ENCODE measurements at regions not wholly inside any gene's neighbourhood (a gene's known extent, or its start where the extent isn't known, plus 50 kb on each side); places are given as distances from the start of the nearest gene placed in this dataset.
"Not testable (repeated sequence)": the region's sequence is repeated elsewhere in the genome, so short reads cannot be mapped to it uniquely, and the experiment has no call there.

DNA sequence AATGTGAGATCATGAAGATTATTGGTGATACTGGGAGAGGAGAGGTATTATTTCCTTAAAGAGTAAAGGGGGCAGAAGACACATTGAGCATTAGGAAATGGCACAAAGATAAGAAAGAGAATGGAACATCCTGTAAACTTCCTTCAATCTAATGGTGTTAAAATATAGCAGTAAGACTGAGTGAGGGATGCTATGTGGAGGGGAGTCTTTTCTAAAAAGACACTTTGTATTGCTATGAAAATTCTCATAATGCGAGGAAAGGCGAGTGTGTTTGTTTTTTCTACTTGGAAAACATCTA is 405.2 kb downstream of the ARL4A start:
- Mint-ChIP-seq H3K4me1 (ENCODE audit: low read depth) (no peaks in the 10 kb centered on the region), H3K9me3 (no peaks in the 10 kb centered on the region), H3K4me3 (no peak overlapping the region), H3K27ac (no peak overlapping the region), H3K36me3 (ENCODE audit: low read depth) (no peaks in the 10 kb centered on the region), H3K27me3 (ENCODE audit: insufficient read depth) (peaks cover 3% of the 10 kb centered on the region)
- no peak for DNase-seq (ENCODE audit: low spot score)
- intact Hi-C loops (cut with micrococcal nuclease): no loop called here

GRCh38 chr7:13093160-13093559 is 405.7 kb downstream of the ARL4A start:
- H3K27ac Mint-ChIP-seq: no peak overlapping the region
- DNase-seq (ENCODE audit: low spot score): no peak
- no peaks in the 10 kb centered on the region for H3K4me1 Mint-ChIP-seq (ENCODE audit: low read depth)
- H3K9me3 Mint-ChIP-seq: no peaks in the 10 kb centered on the region
- H3K27me3 Mint-ChIP-seq (ENCODE audit: insufficient read depth): peaks cover 3% of the 10 kb centered on the region
- H3K36me3 Mint-ChIP-seq (ENCODE audit: low read depth): no peaks in the 10 kb centered on the region
- H3K4me3 Mint-ChIP-seq: no peak overlapping the region
- intact Hi-C loops (cut with micrococcal nuclease): no loop called here

- no peak for DNase-seq (ENCODE audit: low spot score)
- Mint-ChIP-seq H3K27me3 (ENCODE audit: insufficient read depth) (no peaks in the 10 kb centered on the region), H3K9me3 (no peaks in the 10 kb centered on the region), H3K27ac (no peak overlapping the region), H3K36me3 (ENCODE audit: low read depth) (no peaks in the 10 kb centered on the region), H3K4me1 (ENCODE audit: low read depth) (no peaks in the 10 kb centered on the region), H3K4me3 (no peak overlapping the region)
- intact Hi-C loops (cut with micrococcal nuclease): no loop called here
These were observed 410.1 kb downstream of the ARL4A start for GRCh38 chr7:13097499-13097898.

DNA sequence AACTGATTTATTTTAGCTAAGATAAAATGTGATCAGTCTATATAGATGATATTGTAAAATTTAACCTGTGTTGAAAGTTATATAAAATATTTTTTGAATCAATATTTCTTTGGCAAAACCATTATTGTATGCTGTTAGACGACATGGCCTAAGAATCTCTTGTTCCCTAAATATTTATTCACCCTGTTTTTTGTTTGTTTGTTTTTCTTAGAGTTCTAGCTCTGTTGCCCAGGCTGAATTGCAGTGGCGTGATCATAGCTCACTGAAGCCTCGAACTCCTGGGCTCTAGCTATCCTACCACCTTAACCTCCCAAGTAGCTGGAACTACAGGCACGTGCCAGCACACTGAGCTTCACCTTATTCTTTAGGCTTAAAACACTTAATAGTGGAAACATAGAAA is 410.7 kb downstream of the ARL4A start:
- intact Hi-C loops (cut with micrococcal nuclease): no loop called here
- Mint-ChIP-seq H3K4me3 (no peak overlapping the region), H3K27ac (no peak overlapping the region), H3K9me3 (no peaks in the 10 kb centered on the region), H3K36me3 (ENCODE audit: low read depth) (no peaks in the 10 kb centered on the region), H3K4me1 (ENCODE audit: low read depth) (no peaks in the 10 kb centered on the region), H3K27me3 (ENCODE audit: insufficient read depth) (no peaks in the 10 kb centered on the region)
- DNase-seq (ENCODE audit: low spot score): no peak

GRCh38 chr7:13099154-13099795 is 411.8 kb downstream of the ARL4A start:
- Mint-ChIP-seq H3K27me3 (ENCODE audit: insufficient read depth) (no peaks in the 10 kb centered on the region), H3K27ac (no peak overlapping the region)

DNA sequence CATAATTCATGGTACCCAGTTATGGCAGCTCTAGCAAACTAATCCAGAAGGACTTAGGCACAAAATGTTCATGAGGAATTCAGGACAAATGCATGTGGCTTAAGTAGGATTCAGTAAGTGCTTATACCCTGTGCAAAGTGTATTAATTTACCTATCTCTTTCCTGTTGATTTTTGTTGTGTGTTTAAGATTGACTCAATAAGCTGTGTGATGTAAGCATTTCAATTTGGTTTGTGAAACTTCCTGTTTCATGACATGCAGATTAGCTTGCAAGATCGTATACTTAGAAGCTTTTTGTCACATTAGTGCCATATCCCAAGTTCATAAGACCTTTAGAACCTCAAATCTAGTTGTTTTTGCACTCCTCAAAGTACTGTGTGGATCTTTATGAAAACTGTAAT is 416.7 kb downstream of the ARL4A start:
- H3K36me3 Mint-ChIP-seq (ENCODE audit: low read depth): no peaks in the 10 kb centered on the region
- no peak for DNase-seq (ENCODE audit: low spot score)
- H3K27ac Mint-ChIP-seq: no peak overlapping the region
- H3K9me3 Mint-ChIP-seq: no peaks in the 10 kb centered on the region
- peaks cover 2% of the 10 kb centered on the region for H3K27me3 Mint-ChIP-seq (ENCODE audit: insufficient read depth)
- intact Hi-C loops (cut with micrococcal nuclease): no loop called here
- no peaks in the 10 kb centered on the region for H3K4me1 Mint-ChIP-seq (ENCODE audit: low read depth)
- H3K4me3 Mint-ChIP-seq: no peak overlapping the region

More at GRCh38 chr7:13099154-13099795, 411.8 kb downstream of the ARL4A start:
- Mint-ChIP-seq H3K4me3 (no peak overlapping the region), H3K36me3 (ENCODE audit: low read depth) (no peaks in the 10 kb centered on the region), H3K4me1 (ENCODE audit: low read depth) (no peaks in the 10 kb centered on the region), H3K9me3 (no peaks in the 10 kb centered on the region)
- DNase-seq (ENCODE audit: low spot score): no peak
- intact Hi-C loops (cut with micrococcal nuclease): no loop called here

- Mint-ChIP-seq H3K36me3 (ENCODE audit: low read depth) (no peaks in the 10 kb centered on the region), H3K4me1 (ENCODE audit: low read depth) (no peaks in the 10 kb centered on the region), H3K9me3 (no peaks in the 10 kb centered on the region), H3K27me3 (ENCODE audit: insufficient read depth) (peaks cover 2% of the 10 kb centered on the region), H3K27ac (no peak overlapping the region), H3K4me3 (no peak overlapping the region)
- no peak for DNase-seq (ENCODE audit: low spot score)
- intact Hi-C loops (cut with micrococcal nuclease): no loop called here
These were observed 417.8 kb downstream of the ARL4A start for GRCh38 chr7:13105209-13105608.

DNA sequence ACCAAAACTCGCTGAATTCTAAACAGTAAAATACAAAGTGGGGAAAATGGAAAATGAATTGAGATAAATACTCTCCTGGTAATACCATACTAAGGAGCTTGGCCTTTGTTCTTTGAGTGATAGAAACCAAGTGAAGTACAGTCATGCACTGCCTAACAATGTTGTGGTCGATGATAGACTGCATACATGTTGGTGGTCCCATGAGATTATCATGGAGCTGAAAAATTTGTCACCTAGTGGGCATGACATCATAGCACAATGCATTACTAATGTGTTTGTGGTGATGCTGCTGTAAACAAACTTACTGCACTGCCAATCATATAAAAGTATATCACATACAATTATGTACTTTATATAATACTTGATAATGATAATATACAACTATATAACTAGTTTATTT is 419.1 kb downstream of the ARL4A start:
- no peaks in the 10 kb centered on the region for H3K36me3 Mint-ChIP-seq (ENCODE audit: low read depth)
- peaks cover 2% of the 10 kb centered on the region for H3K27me3 Mint-ChIP-seq (ENCODE audit: insufficient read depth)
- no peak for DNase-seq (ENCODE audit: low spot score)
- no peak overlapping the region for H3K4me3 Mint-ChIP-seq
- no peaks in the 10 kb centered on the region for H3K4me1 Mint-ChIP-seq (ENCODE audit: low read depth)
- H3K27ac Mint-ChIP-seq: no peak overlapping the region
- intact Hi-C loops (cut with micrococcal nuclease): no loop called here
- H3K9me3 Mint-ChIP-seq: no peaks in the 10 kb centered on the region

GRCh38 chr7:13107291-13107690 is 419.9 kb downstream of the ARL4A start:
- no peak overlapping the region for H3K4me3 Mint-ChIP-seq
- no peaks in the 10 kb centered on the region for H3K4me1 Mint-ChIP-seq (ENCODE audit: low read depth)
- H3K27me3 Mint-ChIP-seq (ENCODE audit: insufficient read depth): peaks cover 2% of the 10 kb centered on the region
- intact Hi-C loops (cut with micrococcal nuclease): no loop called here
- no peaks in the 10 kb centered on the region for H3K36me3 Mint-ChIP-seq (ENCODE audit: low read depth)
- no peak for DNase-seq (ENCODE audit: low spot score)
- no peak overlapping the region for H3K27ac Mint-ChIP-seq
- H3K9me3 Mint-ChIP-seq: no peaks in the 10 kb centered on the region

DNA sequence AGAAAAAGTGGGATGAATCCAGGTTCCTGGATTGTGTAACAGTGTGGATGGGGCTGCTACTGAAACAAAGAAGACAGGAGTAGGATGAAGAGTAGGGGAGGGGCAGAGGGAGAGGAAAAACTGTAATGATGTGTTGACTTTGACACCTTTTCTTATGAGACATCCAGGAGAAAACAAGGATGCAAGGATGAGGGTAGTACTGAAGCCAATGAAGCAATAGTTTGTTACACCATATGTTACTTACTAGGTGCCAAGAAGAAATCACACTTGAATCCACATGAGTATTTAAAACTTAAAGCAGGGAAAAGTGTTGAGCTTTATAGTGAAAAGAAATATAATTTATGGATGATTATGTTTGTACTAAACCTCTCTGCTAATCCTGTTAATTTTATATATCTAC is 420.6 kb downstream of the ARL4A start:
- Mint-ChIP-seq H3K27ac (no peak overlapping the region), H3K4me1 (ENCODE audit: low read depth) (no peaks in the 10 kb centered on the region), H3K27me3 (ENCODE audit: insufficient read depth) (peaks cover 2% of the 10 kb centered on the region), H3K36me3 (ENCODE audit: low read depth) (no peaks in the 10 kb centered on the region), H3K9me3 (no peaks in the 10 kb centered on the region), H3K4me3 (no peak overlapping the region)
- intact Hi-C loops (cut with micrococcal nuclease): no loop called here
- DNase-seq (ENCODE audit: low spot score): no peak

- Mint-ChIP-seq H3K9me3 (no peaks in the 10 kb centered on the region), H3K4me1 (ENCODE audit: low read depth) (no peaks in the 10 kb centered on the region), H3K4me3 (no peak overlapping the region), H3K27ac (no peak overlapping the region), H3K36me3 (ENCODE audit: low read depth) (no peaks in the 10 kb centered on the region), H3K27me3 (ENCODE audit: insufficient read depth) (peaks cover 2% of the 10 kb centered on the region)
- intact Hi-C loops (cut with micrococcal nuclease): no loop called here
- no peak for DNase-seq (ENCODE audit: low spot score)
These were observed 421.8 kb downstream of the ARL4A start for GRCh38 chr7:13109201-13109600.

DNA sequence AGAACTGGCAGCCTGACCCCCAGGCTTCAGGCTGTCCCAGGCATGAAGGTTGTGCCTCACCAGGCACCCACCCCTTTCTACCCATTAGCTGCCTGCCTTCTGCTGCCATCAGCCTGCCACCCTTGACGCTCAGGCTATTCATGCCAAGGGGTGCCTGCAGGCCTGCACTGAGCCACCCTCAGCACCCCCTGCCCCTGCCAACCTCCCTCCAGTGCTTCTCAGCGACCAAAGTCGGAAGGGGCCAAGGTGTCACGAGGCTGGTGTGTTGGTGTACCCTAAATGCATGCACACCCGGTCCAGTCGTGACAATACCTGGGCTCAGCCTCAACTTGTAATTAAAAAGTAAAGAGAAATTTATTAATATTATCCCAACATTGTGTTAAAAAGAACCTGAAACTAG is 422.7 kb downstream of the ARL4A start:
- DNase-seq (ENCODE audit: low spot score): no peak
- H3K27ac Mint-ChIP-seq: no peak overlapping the region
- peaks cover 2% of the 10 kb centered on the region for H3K27me3 Mint-ChIP-seq (ENCODE audit: insufficient read depth)
- H3K36me3 Mint-ChIP-seq (ENCODE audit: low read depth): no peaks in the 10 kb centered on the region
- intact Hi-C loops (cut with micrococcal nuclease): loop anchor here (10.0 kb wide), 1 partner anchor 425 kb away; the partner anchor contains the start of gene ARL4A
- no peaks in the 10 kb centered on the region for H3K9me3 Mint-ChIP-seq
- no peak overlapping the region for H3K4me3 Mint-ChIP-seq
- no peaks in the 10 kb centered on the region for H3K4me1 Mint-ChIP-seq (ENCODE audit: low read depth)

GRCh38 chr7:13111230-13111629 is 423.8 kb downstream of the ARL4A start:
- peaks cover 2% of the 10 kb centered on the region for H3K27me3 Mint-ChIP-seq (ENCODE audit: insufficient read depth)
- no peaks in the 10 kb centered on the region for H3K4me1 Mint-ChIP-seq (ENCODE audit: low read depth)
- no peak overlapping the region for H3K27ac Mint-ChIP-seq
- intact Hi-C loops (cut with micrococcal nuclease): loop anchor here (10.0 kb wide), 1 partner anchor 426 kb away; the partner anchor contains the start of gene ARL4A
- no peak for DNase-seq (ENCODE audit: low spot score)
- H3K4me3 Mint-ChIP-seq: no peak overlapping the region
- no peaks in the 10 kb centered on the region for H3K36me3 Mint-ChIP-seq (ENCODE audit: low read depth)
- H3K9me3 Mint-ChIP-seq: no peaks in the 10 kb centered on the region

DNA sequence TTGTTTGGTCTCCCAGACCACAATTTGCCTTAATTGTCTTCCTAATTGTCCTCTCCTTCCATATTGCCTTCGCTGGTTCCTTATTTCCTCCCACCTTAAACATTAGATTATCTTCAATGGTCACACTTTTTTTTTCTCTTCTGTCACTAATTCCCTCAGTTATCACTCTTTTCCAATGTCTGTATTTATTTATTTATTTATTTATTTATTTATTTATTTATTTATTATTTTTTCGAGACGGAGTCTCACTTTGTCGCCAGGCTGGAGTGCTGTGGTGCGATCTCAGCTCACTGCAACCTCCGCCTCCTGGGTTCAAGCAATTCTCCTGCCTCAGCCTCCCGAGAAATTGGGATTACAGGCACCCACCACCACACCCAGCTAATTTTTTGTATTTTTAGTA is 426.8 kb downstream of the ARL4A start:
- H3K27ac Mint-ChIP-seq; H3K27me3 Mint-ChIP-seq (ENCODE audit: insufficient read depth); H3K36me3 Mint-ChIP-seq (ENCODE audit: low read depth); H3K4me3 Mint-ChIP-seq; DNase-seq (ENCODE audit: low spot score); H3K4me1 Mint-ChIP-seq (ENCODE audit: low read depth); H3K9me3 Mint-ChIP-seq: not testable (repeated sequence)
- intact Hi-C loops (cut with micrococcal nuclease): loop anchor here (10.0 kb wide), 1 partner anchor 429 kb away; the partner anchor contains the start of gene ARL4A
